GM12892 (cell line): ENCODE measurements at regions not wholly inside any gene's neighbourhood (a gene's known extent, or its start where the extent isn't known, plus 50 kb on each side); places are given as distances from the start of the nearest gene placed in this dataset.

Source experiments
- POLR2A ChIP-seq: IDR thresholded peaks from 2 replicates; pipeline ENCODE4 v1.6.1; 2011; ENCODE audit warnings: low read depth, low read length, control low read depth
- POLR2AphosphoS5 ChIP-seq: IDR thresholded peaks from 2 replicates; pipeline ENCODE4 v1.6.1; 2011; ENCODE audit warnings: low read depth, low read length, control low read depth

DNA sequence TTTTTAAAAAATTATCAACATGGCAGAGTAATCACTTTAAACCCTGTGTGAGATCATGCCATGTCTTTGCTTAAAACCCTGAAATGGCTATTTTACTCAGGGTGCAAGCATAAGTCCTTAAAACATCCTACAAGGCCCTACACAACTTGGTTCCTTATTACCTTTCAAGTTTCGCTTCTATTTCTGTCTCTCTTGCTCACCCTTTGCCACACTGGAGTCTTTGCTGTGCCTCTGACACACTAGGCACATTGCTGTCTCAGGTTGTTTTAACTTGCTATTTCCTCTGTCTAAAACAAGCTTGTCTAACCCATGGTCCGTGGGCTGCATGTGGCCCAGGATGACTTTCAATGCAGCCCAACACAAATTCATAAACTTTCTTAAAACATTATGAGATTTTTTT lies 55.6 kb downstream of the KIAA0408 start:
- TF ChIP-seq POLR2A (no peak; the same call in 1 of the 2 replicates), POLR2AphosphoS5 (no peak)
